DLD1 (cell line): ENCODE measurements at regions not wholly inside any gene's neighbourhood (a gene's known extent, or its start where the extent isn't known, plus 50 kb on each side); places are given as distances from the start of the nearest gene placed in this dataset.
"Not testable (repeated sequence)": the region's sequence is repeated elsewhere in the genome, so short reads cannot be mapped to it uniquely, and the experiment has no call there.

Experiments
- in situ Hi-C: cut with HindIII; loops from 2 replicates; pipeline ENCODE4 v1.10.0; 2017; ENCODE audit warnings: low sequenced_read_pairs

GRCh38 chr2:75432761-75433361 lies 127.9 kb downstream of the EVA1A start:
- in situ Hi-C loops: no loop called here

GRCh38 chr2:75431763-75432162 lies 129.0 kb downstream of the EVA1A start:
- in situ Hi-C loops: no loop called here

GRCh38 chr2:75431276-75431675 lies 129.5 kb downstream of the EVA1A start:
- in situ Hi-C loops: no loop called here

GRCh38 chr2:75430449-75430848 lies 130.3 kb downstream of the EVA1A start:
- in situ Hi-C loops: not testable (repeated sequence)

- in situ Hi-C loops: no loop called here
Measured at GRCh38 chr2:75428646-75429443, 131.9 kb downstream of the EVA1A start.

GRCh38 chr2:75428060-75428459 lies 132.7 kb downstream of the EVA1A start:
- in situ Hi-C loops: no loop called here

GRCh38 chr2:75424936-75425619 lies 135.7 kb downstream of the EVA1A start:
- in situ Hi-C loops: no loop called here

- in situ Hi-C loops: no loop called here
Measured at GRCh38 chr2:75421986-75422385, 138.8 kb downstream of the EVA1A start.

GRCh38 chr2:75416420-75417342 lies 144.1 kb downstream of the EVA1A start:
- in situ Hi-C loops: no loop called here

- in situ Hi-C loops: no loop called here
Measured at GRCh38 chr2:75415731-75416130, 145.0 kb downstream of the EVA1A start.

GRCh38 chr2:75415111-75415626 lies 145.6 kb downstream of the EVA1A start:
- in situ Hi-C loops: no loop called here

GRCh38 chr2:75411574-75411973 lies 149.2 kb downstream of the EVA1A start:
- in situ Hi-C loops: no loop called here

GRCh38 chr2:75410702-75411101 lies 150.0 kb downstream of the EVA1A start:
- in situ Hi-C loops: no loop called here

GRCh38 chr2:75408771-75409170 lies 152.0 kb downstream of the EVA1A start:
- in situ Hi-C loops: no loop called here

GRCh38 chr2:75407038-75407530 lies 153.7 kb downstream of the EVA1A start:
- in situ Hi-C loops: no loop called here

GRCh38 chr2:75406131-75406581 lies 154.6 kb downstream of the EVA1A start:
- in situ Hi-C loops: no loop called here

GRCh38 chr2:75405000-75405399 lies 155.7 kb downstream of the EVA1A start:
- in situ Hi-C loops: no loop called here

GRCh38 chr2:75403991-75404428 lies 156.7 kb downstream of the EVA1A start:
- in situ Hi-C loops: no loop called here

GRCh38 chr2:75396314-75396713 lies 164.4 kb downstream of the EVA1A start:
- in situ Hi-C loops: no loop called here

GRCh38 chr2:75394764-75395163 lies 166.0 kb downstream of the EVA1A start:
- in situ Hi-C loops: not testable (repeated sequence)
